Kidney epithelial cell (primary cell): ENCODE measurements at regions not wholly inside any gene's neighbourhood (a gene's known extent, or its start where the extent isn't known, plus 50 kb on each side); places are given as distances from the start of the nearest gene placed in this dataset.

Experiments used
- DNase-seq: peaks from one replicate; pipeline ENCODE4 v3.0.0-alpha.2; 2010; ENCODE audit warnings: low read depth
- H3K27me3 ChIP-seq: 2 replicates; pipeline ENCODE4 v1.6.0; 2011; ENCODE audit warnings: low read length; ENCODE audit not compliant: control insufficient read depth, insufficient read depth
- H3K36me3 ChIP-seq: 2 replicates; pipeline ENCODE4 v1.5.1; 2011; ENCODE audit warnings: low read length; ENCODE audit not compliant: control insufficient read depth, insufficient read depth
- H3K4me3 ChIP-seq: 2 replicates; pipeline ENCODE4 v1.5.1; 2011; ENCODE audit warnings: low read depth, mild to moderate bottlenecking, control low read depth, low read length
- CTCF ChIP-seq: IDR thresholded peaks from 2 replicates; pipeline ENCODE4 v1.5.1; 2011; ENCODE audit warnings: mild to moderate bottlenecking, moderate library complexity, low read length, control low read depth, inconsistent platforms; ENCODE audit not compliant: insufficient read depth, poor library complexity, severe bottlenecking

GRCh38 chr4:12723849-12724447 lies 760.2 kb downstream of the RAB28 start:
- no peak for DNase-seq
- Histone ChIP-seq H3K4me3 (no peak overlapping the region), H3K36me3 (no peaks in the 10 kb centered on the region), H3K27me3 (no peaks in the 10 kb centered on the region)
- TF ChIP-seq CTCF = no peak

GRCh38 chr4:12716896-12717295 lies 767.2 kb downstream of the RAB28 start:
- no peak for DNase-seq

GRCh38 chr4:12712648-12713339 lies 771.3 kb downstream of the RAB28 start:
- Histone ChIP-seq H3K36me3 (no peaks in the 10 kb centered on the region), H3K27me3 (no peaks in the 10 kb centered on the region), H3K4me3 (no peak overlapping the region)
- DNase-seq = no peak
- no peak for TF ChIP-seq CTCF

More at GRCh38 chr4:12716896-12717295, 767.2 kb downstream of the RAB28 start:
- Histone ChIP-seq H3K36me3 (no peaks in the 10 kb centered on the region), H3K27me3 (no peaks in the 10 kb centered on the region), H3K4me3 (no peak overlapping the region)
- TF ChIP-seq CTCF = no peak

- TF ChIP-seq CTCF = no peak
- Histone ChIP-seq H3K36me3 (no peaks in the 10 kb centered on the region), H3K4me3 (no peak overlapping the region), H3K27me3 (no peaks in the 10 kb centered on the region)
- DNase-seq = no peak
These were observed 776.6 kb downstream of the RAB28 start for GRCh38 chr4:12707381-12708175.

GRCh38 chr4:12703036-12703435 lies 781.1 kb downstream of the RAB28 start:
- H3K27me3 ChIP-seq = no peaks in the 10 kb centered on the region
- DNase-seq = no peak
- H3K36me3 ChIP-seq = no peaks in the 10 kb centered on the region
- TF ChIP-seq CTCF = no peak
- H3K4me3 ChIP-seq = no peak overlapping the region
